HFFc6 (cell line): ENCODE measurements at regions not wholly inside any gene's neighbourhood (a gene's known extent, or its start where the extent isn't known, plus 50 kb on each side); places are given as distances from the start of the nearest gene placed in this dataset.
"Not testable (repeated sequence)": the region's sequence is repeated elsewhere in the genome, so short reads cannot be mapped to it uniquely, and the experiment has no call there.

Experiments used
- DNase-seq: peaks from one replicate; pipeline ENCODE4 v3.0.0-alpha.2; 2018
- H3K27ac Mint-ChIP-seq: 2 replicates; pipeline ENCODE4 v1.8.0; 2020; ENCODE audit warnings: mild to moderate bottlenecking, mixed read lengths
- H3K27me3 Mint-ChIP-seq: 2 replicates; pipeline ENCODE4 v1.8.0; 2021; ENCODE audit warnings: mild to moderate bottlenecking, moderate library complexity, mixed read lengths; ENCODE audit not compliant: insufficient read depth
- H3K36me3 Mint-ChIP-seq: 2 replicates; pipeline ENCODE4 v1.8.0; 2021; ENCODE audit warnings: low read depth, mixed read lengths
- H3K4me1 Mint-ChIP-seq: 2 replicates; pipeline ENCODE4 v1.8.0; 2020; ENCODE audit warnings: low read depth, mixed read lengths
- H3K4me3 Mint-ChIP-seq: 2 replicates; pipeline ENCODE4 v1.8.0; 2020; ENCODE audit warnings: mild to moderate bottlenecking, moderate library complexity, mixed read lengths
- H3K9me3 Mint-ChIP-seq: 2 replicates; pipeline ENCODE4 v1.8.0; 2020; ENCODE audit warnings: mild to moderate bottlenecking, mixed read lengths
- CTCF ChIP-seq: fragments of 200-600 bp; sonication (generic); IDR thresholded peaks from 2 replicates; pipeline ENCODE4 v1.5.0; 2021; ENCODE audit warnings: antibody characterized with exemption, mild to moderate bottlenecking

- Mint-ChIP-seq H3K4me1 (no peaks in the 10 kb centered on the region), H3K27me3 (no peaks in the 10 kb centered on the region), H3K4me3 (no peak overlapping the region), H3K27ac (no peak overlapping the region), H3K36me3 (no peaks in the 10 kb centered on the region), H3K9me3 (peaks cover 14% of the 10 kb centered on the region)
- no peak for TF ChIP-seq CTCF
- no peak for DNase-seq
These were observed 220.1 kb upstream of the TMEFF2 start for GRCh38 chr2:192414794-192415193.

GRCh38 chr2:192413812-192414681 is 219.3 kb upstream of the TMEFF2 start:
- Mint-ChIP-seq H3K27me3 (no peaks in the 10 kb centered on the region), H3K9me3 (peaks cover 14% of the 10 kb centered on the region)

DNA sequence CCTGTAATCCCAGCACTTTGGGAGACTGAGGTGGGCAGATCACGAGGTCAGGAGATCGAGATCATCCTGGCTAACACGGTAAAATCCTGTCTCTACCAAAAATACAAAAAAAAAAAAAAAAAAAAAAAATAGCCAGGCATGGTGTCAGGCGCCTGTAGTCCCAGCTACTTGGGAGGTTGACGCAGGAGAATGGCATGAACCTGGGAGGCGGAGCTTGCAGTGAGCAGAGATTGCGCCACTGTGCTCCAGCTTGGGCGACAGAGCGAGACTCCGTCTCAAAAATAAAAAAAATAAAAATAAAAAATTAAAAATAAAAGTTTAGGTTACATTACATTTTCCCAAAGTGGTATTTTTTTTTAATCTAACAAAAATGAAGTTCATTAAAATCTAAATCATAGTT is 218.1 kb upstream of the TMEFF2 start:
- H3K4me1 Mint-ChIP-seq, H3K36me3 Mint-ChIP-seq, H3K4me3 Mint-ChIP-seq, DNase-seq, H3K27me3 Mint-ChIP-seq, H3K27ac Mint-ChIP-seq: not testable (repeated sequence)
- peaks cover 14% of the 10 kb centered on the region for H3K9me3 Mint-ChIP-seq

More at GRCh38 chr2:192413812-192414681, 219.3 kb upstream of the TMEFF2 start:
- TF ChIP-seq CTCF, result no peak
- H3K36me3 Mint-ChIP-seq, result no peaks in the 10 kb centered on the region
- no peak overlapping the region for H3K4me3 Mint-ChIP-seq
- H3K27ac Mint-ChIP-seq, result no peak overlapping the region
- DNase-seq, result no peak
- H3K4me1 Mint-ChIP-seq, result no peaks in the 10 kb centered on the region

GRCh38 chr2:192412394-192412793 is 217.7 kb upstream of the TMEFF2 start:
- H3K9me3 Mint-ChIP-seq, result peaks cover 9% of the 10 kb centered on the region
- TF ChIP-seq CTCF, result no peak
- no peaks in the 10 kb centered on the region for H3K4me1 Mint-ChIP-seq
- no peak overlapping the region for H3K27ac Mint-ChIP-seq
- H3K36me3 Mint-ChIP-seq, result no peaks in the 10 kb centered on the region
- no peak overlapping the region for H3K4me3 Mint-ChIP-seq
- H3K27me3 Mint-ChIP-seq, result no peaks in the 10 kb centered on the region
- DNase-seq, result no peak

DNA sequence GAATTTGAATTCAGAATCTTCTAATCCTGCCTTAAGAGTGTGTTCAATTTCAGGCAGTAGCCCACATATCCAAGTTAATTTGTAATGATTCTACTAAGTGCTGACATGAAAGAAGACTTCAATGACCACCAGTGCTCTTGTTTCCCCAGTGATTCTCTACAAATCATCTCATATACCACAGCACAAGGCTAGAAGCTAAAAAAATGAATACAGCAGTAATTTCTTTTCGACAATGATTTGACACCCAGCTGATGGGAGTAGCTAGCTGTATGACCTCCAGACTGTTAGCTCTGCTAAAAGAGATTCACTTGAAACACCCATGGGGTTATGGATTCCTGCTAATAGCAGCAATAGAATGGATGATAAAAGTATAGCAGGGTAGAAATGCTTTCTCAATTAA is 217.0 kb upstream of the TMEFF2 start:
- H3K4me3 Mint-ChIP-seq, result no peak overlapping the region
- TF ChIP-seq CTCF, result no peak
- H3K27ac Mint-ChIP-seq, result no peak overlapping the region
- no peak for DNase-seq
- no peaks in the 10 kb centered on the region for H3K4me1 Mint-ChIP-seq
- H3K27me3 Mint-ChIP-seq, result no peaks in the 10 kb centered on the region
- H3K36me3 Mint-ChIP-seq, result no peaks in the 10 kb centered on the region
- H3K9me3 Mint-ChIP-seq, result peaks cover 8% of the 10 kb centered on the region

DNA sequence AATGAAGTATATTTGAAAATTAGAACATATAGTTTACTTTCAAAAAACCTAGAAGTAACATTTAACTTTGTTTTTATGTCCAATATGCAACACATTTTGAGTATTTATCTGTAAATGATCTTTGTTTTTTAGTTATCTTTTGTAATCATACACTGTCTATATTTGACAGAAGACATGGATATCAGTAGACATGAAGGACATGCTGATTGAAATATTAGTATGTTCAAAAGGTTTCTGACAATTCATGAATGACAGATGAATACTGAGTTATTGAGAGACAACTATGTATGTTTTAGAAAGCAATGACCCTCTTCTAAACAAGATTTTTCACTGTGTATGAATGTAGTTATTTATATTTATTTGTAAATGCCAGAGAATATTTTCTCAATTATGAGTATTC is 215.6 kb upstream of the TMEFF2 start:
- H3K4me3 Mint-ChIP-seq, result no peak overlapping the region
- no peaks in the 10 kb centered on the region for H3K4me1 Mint-ChIP-seq
- no peak overlapping the region for H3K27ac Mint-ChIP-seq
- H3K27me3 Mint-ChIP-seq, result no peaks in the 10 kb centered on the region
- H3K36me3 Mint-ChIP-seq, result no peaks in the 10 kb centered on the region
- no peak for DNase-seq
- no peak for TF ChIP-seq CTCF
- H3K9me3 Mint-ChIP-seq, result peaks cover 8% of the 10 kb centered on the region; the same call in 1 of the 2 replicates
